HCT116 (cell line): ENCODE measurements at regions not wholly inside any gene's neighbourhood (a gene's known extent, or its start where the extent isn't known, plus 50 kb on each side); places are given as distances from the start of the nearest gene placed in this dataset.

ENCODE experiments used
- CTCF ChIP-seq, 3 experiments: fragments of 200-600 bp in 1 of 3; sonication (generic) in 1 of 3; IDR thresholded peaks in 2 of 3; conservative IDR thresholded peaks in 1 of 3; 2 replicates each; pipeline ENCODE4 v1.5.1; 2012 to 2017; ENCODE audit warnings: low read depth in 2 of 3, low read length in 2 of 3, antibody characterized with exemption in 1 of 3, borderline replicate concordance in 1 of 3, control low read depth in 1 of 3, mild to moderate bottlenecking in 1 of 3, mixed read lengths in 1 of 3, mixed run types in 1 of 3, moderate library complexity in 1 of 3; ENCODE audit not compliant: insufficient read depth in 1 of 3
- MAX ChIP-seq: IDR thresholded peaks from 2 replicates; pipeline ENCODE4 v1.6.1; 2012
- POLR2A ChIP-seq: IDR thresholded peaks from 2 replicates; pipeline ENCODE4 v1.7.0; 2011; ENCODE audit warnings: borderline replicate concordance; ENCODE audit not compliant: insufficient read depth, insufficient read length; ENCODE audit errors: extremely low read depth
- REST ChIP-seq: IDR thresholded peaks from 2 replicates; pipeline ENCODE4 v1.6.1; 2012; ENCODE audit warnings: low read depth
- SRF ChIP-seq: IDR thresholded peaks from 2 replicates; pipeline ENCODE4 v1.6.1; 2012; ENCODE audit warnings: low read depth
- ZFX ChIP-seq: fragments of 450-650 bp; IDR thresholded peaks from 2 replicates; pipeline ENCODE4 v1.6.1; 2017

- TF ChIP-seq MAX: no peak
- no peak for TF ChIP-seq ZFX
- no peak for TF ChIP-seq CTCF (IDR thresholded peaks at IDR 0.05 in 2 of 3, conservative IDR thresholded peaks at IDR 0.05 in 1 of 3; ENCODE audit: borderline replicate concordance in 1 of 3, insufficient read depth in 1 of 3, low read depth in 2 of 3, low read length in 2 of 3)
- no peak for TF ChIP-seq POLR2A
- no peak for TF ChIP-seq SRF
- no peak for TF ChIP-seq REST
Observed at GRCh38 chr9:99713838-99714306, 107.8 kb upstream of the NR4A3 start.
